Immature natural killer cell (primary cell): ENCODE measurements at regions not wholly inside any gene's neighbourhood (a gene's known extent, or its start where the extent isn't known, plus 50 kb on each side); places are given as distances from the start of the nearest gene placed in this dataset.
"Not testable (repeated sequence)": the region's sequence is repeated elsewhere in the genome, so short reads cannot be mapped to it uniquely, and the experiment has no call there.

Experiments used
- DNase-seq, 3 donors: peaks; one replicate each; pipeline ENCODE4 v3.0.0; 2022; ENCODE audit warnings: mixed read lengths in 1 of 3
- H3K27ac Mint-ChIP-seq, 6 donors: one replicate each; pipeline ENCODE4 v1.8.0; 2020; ENCODE audit warnings: mixed read lengths in 6 of 6, mild to moderate bottlenecking in 5 of 6, inconsistent platforms in 4 of 6, moderate library complexity in 3 of 6
- H3K27me3 Mint-ChIP-seq, 3 donors: one replicate each; pipeline ENCODE4 v1.8.0; 2020 to 2021; ENCODE audit warnings: low read depth in 3 of 3, mild to moderate bottlenecking in 3 of 3, mixed read lengths in 3 of 3, moderate library complexity in 3 of 3, inconsistent platforms in 1 of 3
- H3K36me3 Mint-ChIP-seq, 3 donors: one replicate each; pipeline ENCODE4 v1.8.0; 2020; ENCODE audit warnings: mixed read lengths in 3 of 3, inconsistent platforms in 2 of 3, mild to moderate bottlenecking in 2 of 3
- H3K4me1 Mint-ChIP-seq, 2 donors: one replicate each; pipeline ENCODE4 v1.8.0; 2020; ENCODE audit warnings: inconsistent platforms in 2 of 2, mild to moderate bottlenecking in 2 of 2, mixed read lengths in 2 of 2, moderate library complexity in 1 of 2
- H3K4me3 Mint-ChIP-seq, 5 donors: one replicate each; pipeline ENCODE4 v1.8.0; 2020; ENCODE audit warnings: mild to moderate bottlenecking in 5 of 5, mixed read lengths in 5 of 5, inconsistent platforms in 3 of 5, moderate library complexity in 3 of 5
- H3K9me3 Mint-ChIP-seq, 6 donors: one replicate each; pipeline ENCODE4 v1.8.0; 2020; ENCODE audit warnings: mild to moderate bottlenecking in 6 of 6, mixed read lengths in 6 of 6, inconsistent platforms in 4 of 6, moderate library complexity in 3 of 6

DNA sequence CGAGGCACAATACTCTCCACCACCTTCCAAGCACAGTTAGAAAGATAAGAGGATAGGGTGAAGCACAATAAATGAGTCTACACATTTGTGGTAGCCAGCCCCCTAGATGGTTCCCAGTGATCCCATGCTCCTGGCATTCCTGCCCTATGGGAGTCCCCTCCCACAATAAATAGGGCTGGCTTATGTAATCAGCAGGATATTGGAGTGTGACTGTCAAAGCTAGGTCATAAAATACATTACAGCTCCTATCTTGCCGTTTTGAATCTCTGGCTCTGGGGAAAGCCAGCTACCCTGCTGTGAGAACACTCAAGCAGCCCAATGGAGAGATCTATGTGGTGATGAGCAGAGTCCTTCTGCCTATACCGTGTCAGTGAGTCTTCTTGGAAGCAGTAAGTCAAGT lies 198.7 kb upstream of the NOCT start:
- Mint-ChIP-seq H3K4me3 (no peak overlapping the region), H3K27me3 (peaks cover 2 to 6% (median 2%) of the 10 kb centered on the region in 3 donors), H3K4me1 (no peaks in the 10 kb centered on the region), H3K36me3 (no peaks in the 10 kb centered on the region), H3K9me3 (peaks cover 0 to 6% (median 3%) of the 10 kb centered on the region in 6 donors), H3K27ac (no peak overlapping the region)
- DNase-seq: no peak

DNA sequence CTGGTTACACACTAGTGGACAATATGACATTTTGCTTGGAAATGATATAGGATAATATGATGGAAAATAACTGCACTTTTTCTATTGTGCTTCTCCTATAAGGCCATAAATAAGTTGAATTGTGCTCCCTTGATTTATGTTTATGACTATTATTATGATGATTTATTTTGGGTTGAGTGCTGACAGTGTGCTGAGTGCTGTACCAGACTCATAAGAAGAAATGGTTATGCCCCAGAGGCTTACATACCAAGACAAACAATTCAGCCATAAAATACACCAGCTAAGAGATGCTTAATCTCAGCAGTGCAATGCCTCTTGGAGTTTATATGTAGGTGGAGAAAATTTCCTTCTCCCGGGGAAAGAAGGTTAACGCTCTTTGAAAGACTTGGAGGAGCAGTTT lies 199.8 kb upstream of the NOCT start:
- peaks cover 2 to 6% (median 2%) of the 10 kb centered on the region in 3 donors for H3K27me3 Mint-ChIP-seq

DNA sequence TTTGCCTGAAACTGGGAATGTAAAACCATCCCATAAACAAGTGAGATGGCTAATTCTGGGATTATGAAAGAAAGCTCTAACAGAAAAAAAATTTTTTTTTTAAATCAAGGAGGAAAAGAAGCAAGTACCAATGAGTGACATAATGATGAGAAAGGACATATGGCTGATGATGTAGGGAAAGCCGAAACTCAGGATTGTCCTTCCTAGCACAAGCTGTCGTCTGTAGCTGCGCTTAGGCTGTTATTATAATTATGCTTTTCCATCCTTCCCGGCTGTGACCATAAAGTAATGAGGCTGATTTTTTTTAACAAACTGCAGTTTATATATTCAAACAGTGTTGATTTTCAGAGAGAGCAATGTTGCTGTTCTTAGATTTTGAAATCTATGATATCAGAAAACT lies 209.8 kb upstream of the NOCT start:
- Mint-ChIP-seq H3K36me3 (no peaks in the 10 kb centered on the region), H3K27ac (no peak overlapping the region), H3K27me3 (peaks cover 0 to 3% (median 0%) of the 10 kb centered on the region in 3 donors), H3K4me3 (no peak overlapping the region), H3K9me3 (peaks cover 0 to 4% (median 0%) of the 10 kb centered on the region in 6 donors), H3K4me1 (no peaks in the 10 kb centered on the region)
- no peak for DNase-seq

More for the DNA sequence above, 199.8 kb upstream of the NOCT start:
- no peaks in the 10 kb centered on the region for H3K36me3 Mint-ChIP-seq
- H3K27ac Mint-ChIP-seq: no peak overlapping the region
- H3K4me1 Mint-ChIP-seq: no peaks in the 10 kb centered on the region
- H3K9me3 Mint-ChIP-seq: peaks cover 0 to 6% (median 3%) of the 10 kb centered on the region in 6 donors
- no peak for DNase-seq
- no peak overlapping the region for H3K4me3 Mint-ChIP-seq

DNA sequence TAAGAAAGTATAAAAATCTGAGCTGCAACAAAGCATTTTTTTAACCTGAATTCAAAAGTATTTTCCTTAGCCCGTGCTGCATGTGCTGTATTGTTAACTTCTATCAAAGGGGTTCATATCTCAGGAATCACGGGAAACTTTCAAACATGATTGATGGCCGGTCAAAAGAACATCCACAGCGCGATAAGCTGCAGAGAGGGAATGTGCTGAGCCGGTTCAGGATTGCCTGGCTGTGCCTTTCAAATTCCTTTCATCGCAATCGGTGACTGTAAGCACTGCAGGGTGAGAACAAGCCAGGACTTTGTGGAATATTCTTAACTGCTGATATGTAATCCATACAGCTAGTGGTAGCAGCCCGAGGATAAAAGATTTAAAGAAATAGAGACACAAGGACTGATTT lies 210.9 kb upstream of the NOCT start:
- DNase-seq: no peak
- H3K27me3 Mint-ChIP-seq: peaks cover 0 to 3% (median 0%) of the 10 kb centered on the region in 3 donors
- H3K36me3 Mint-ChIP-seq: no peaks in the 10 kb centered on the region

DNA sequence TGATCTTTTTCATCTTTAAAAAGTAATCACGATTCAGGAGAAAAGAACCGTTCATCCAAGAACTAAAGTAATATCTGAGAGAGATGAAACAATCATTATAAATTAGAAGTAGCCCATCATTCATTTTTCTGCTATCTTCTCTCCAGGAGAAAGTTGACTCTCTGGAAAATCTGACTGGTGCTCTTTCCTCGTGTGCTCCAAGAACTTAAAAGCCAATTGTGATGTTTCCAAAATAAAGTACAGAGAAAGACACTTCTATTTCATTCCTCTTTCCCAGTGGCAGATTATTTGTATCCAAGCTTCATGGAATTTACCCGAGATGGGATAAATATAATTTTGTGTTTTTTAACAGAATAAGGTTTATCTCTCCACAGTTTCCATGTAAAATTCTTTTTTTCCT lies 212.5 kb upstream of the NOCT start:
- Mint-ChIP-seq H3K27me3 (peaks cover 0 to 3% (median 1%) of the 10 kb centered on the region in 3 donors), H3K4me1 (no peaks in the 10 kb centered on the region), H3K4me3 (no peak overlapping the region), H3K27ac (no peak overlapping the region), H3K9me3 (peaks cover 0 to 7% (median 2%) of the 10 kb centered on the region in 6 donors), H3K36me3 (no peaks in the 10 kb centered on the region)
- no peak for DNase-seq

More for the DNA sequence above, 210.9 kb upstream of the NOCT start:
- Mint-ChIP-seq H3K9me3 (peaks cover 0 to 6% (median 2%) of the 10 kb centered on the region in 6 donors), H3K27ac (no peak overlapping the region), H3K4me1 (no peaks in the 10 kb centered on the region), H3K4me3 (no peak overlapping the region)

DNA sequence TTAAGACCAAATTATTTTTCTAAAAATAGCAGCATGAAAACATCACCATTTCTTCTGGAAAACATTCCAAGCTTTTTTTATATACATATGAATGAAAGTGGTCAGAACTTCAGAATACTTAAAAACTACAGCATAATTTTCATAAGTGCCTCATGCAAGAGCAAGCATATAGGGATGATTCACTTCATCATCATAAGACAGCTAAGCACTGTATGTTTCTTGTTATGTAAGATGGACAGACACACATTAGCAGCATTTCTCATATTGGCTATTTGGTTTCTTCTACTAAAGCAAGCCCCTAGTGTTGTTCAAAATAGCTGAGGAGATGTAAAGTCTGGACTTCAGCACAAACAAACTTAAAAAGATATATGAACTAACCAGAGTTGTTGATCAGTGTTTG lies 213.1 kb upstream of the NOCT start:
- Mint-ChIP-seq H3K4me3 (no peak overlapping the region), H3K4me1 (no peaks in the 10 kb centered on the region), H3K27me3 (peaks cover 0 to 3% (median 1%) of the 10 kb centered on the region in 3 donors), H3K9me3 (peaks cover 0 to 7% (median 2%) of the 10 kb centered on the region in 6 donors), H3K36me3 (no peaks in the 10 kb centered on the region), H3K27ac (no peak overlapping the region)
- DNase-seq: no peak

DNA sequence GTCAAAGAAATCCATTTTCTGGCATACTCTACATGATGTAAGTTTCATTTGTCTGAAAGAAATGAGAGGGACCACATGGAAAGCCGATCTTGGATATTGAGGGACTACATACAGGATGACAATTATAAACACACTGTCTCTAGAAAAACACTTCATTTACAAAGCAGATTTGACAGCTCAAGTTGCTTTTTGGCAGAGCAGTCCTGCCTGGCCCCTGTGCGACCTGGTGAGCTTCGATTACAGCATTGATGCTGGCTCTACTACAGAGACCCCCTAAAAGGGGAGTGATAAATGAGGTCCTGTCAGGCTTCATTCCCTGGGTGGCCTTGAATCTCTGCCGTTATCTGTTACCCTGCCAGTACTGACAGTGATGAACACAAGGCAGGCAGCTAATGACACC lies 215.2 kb upstream of the NOCT start:
- peaks cover 0 to 3% (median 1%) of the 10 kb centered on the region in 3 donors for H3K27me3 Mint-ChIP-seq
- H3K9me3 Mint-ChIP-seq: peaks cover 0 to 11% (median 5%) of the 10 kb centered on the region in 6 donors
- H3K4me3 Mint-ChIP-seq: no peak overlapping the region
- no peak for DNase-seq
- no peaks in the 10 kb centered on the region for H3K4me1 Mint-ChIP-seq
- H3K36me3 Mint-ChIP-seq: no peaks in the 10 kb centered on the region
- no peak overlapping the region for H3K27ac Mint-ChIP-seq

DNA sequence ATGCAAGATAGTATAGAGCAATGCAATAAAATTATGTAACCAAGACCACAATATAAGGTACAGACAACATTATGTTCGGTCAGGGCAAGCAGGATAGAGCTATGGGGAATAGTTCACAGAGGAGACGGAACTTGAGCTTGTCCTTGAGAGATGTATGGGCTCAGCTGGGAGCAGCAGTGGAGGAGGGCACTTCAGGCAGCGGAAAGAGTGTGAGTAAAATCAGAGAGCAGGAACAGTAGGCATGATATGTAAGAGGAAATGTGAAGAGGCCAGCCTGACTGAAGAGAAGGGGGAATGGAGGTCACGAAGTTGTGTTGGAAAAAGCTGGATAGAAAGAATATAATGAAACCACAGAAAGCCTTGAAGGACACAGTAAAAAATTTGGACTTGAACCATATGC lies 217.2 kb upstream of the NOCT start:
- H3K4me1 Mint-ChIP-seq: no peaks in the 10 kb centered on the region
- no peaks in the 10 kb centered on the region for H3K36me3 Mint-ChIP-seq
- H3K9me3 Mint-ChIP-seq: peaks cover 0 to 11% (median 5%) of the 10 kb centered on the region in 6 donors
- no peak for DNase-seq
- H3K4me3 Mint-ChIP-seq: no peak overlapping the region
- H3K27ac Mint-ChIP-seq: no peak overlapping the region
- peaks cover 0 to 3% (median 3%) of the 10 kb centered on the region in 3 donors for H3K27me3 Mint-ChIP-seq

DNA sequence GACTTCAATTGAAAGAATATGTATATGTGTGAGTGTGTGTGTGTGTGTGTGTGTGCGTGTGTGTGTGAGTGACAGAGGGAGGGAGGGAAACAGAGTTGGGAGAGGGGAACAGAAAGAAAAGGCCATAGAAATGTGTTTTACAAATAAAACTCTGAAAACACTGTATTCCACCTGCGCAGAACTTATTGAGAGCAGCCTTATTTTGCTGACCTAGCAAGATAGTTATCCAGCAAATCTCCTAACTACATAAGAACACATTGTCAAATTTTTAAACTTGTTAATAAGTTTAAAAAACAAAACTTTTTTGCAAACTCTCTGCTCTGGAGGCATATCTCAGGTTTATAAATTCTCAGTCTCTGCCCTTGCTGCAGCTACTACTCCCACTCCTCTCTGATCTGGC lies 217.9 kb upstream of the NOCT start:
- no peaks in the 10 kb centered on the region for H3K4me1 Mint-ChIP-seq
- H3K9me3 Mint-ChIP-seq: peaks cover 0 to 11% (median 5%) of the 10 kb centered on the region in 6 donors
- H3K27me3 Mint-ChIP-seq: peaks cover 0 to 3% (median 3%) of the 10 kb centered on the region in 3 donors
- no peak overlapping the region for H3K4me3 Mint-ChIP-seq
- no peaks in the 10 kb centered on the region for H3K36me3 Mint-ChIP-seq
- DNase-seq: no peak
- no peak overlapping the region for H3K27ac Mint-ChIP-seq

DNA sequence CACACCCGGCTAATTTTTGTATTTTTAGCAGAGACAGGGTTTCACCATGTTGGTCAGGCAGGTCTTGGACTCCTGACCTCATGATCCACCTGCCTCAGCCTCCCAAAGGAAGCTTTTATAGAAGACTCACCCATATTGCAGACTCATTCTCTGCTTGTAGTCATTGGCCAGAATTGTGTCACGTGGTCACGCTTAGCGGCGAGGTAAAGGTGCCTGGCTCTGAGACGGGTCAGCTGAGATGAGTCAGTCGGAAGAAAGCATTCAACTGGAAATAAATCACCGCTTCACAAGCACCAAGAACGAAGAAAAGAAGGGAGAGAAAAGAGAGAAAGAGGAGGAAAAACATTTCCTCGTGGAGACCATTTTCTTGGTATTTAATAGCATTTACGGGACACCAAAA lies 218.8 kb upstream of the NOCT start:
- no peak overlapping the region for H3K4me3 Mint-ChIP-seq
- no peak for DNase-seq
- H3K9me3 Mint-ChIP-seq: peaks cover 0 to 12% (median 5%) of the 10 kb centered on the region in 6 donors
- H3K27me3 Mint-ChIP-seq: peaks cover 0 to 3% (median 3%) of the 10 kb centered on the region in 3 donors
- H3K27ac Mint-ChIP-seq: no peak overlapping the region
- no peaks in the 10 kb centered on the region for H3K36me3 Mint-ChIP-seq
- no peaks in the 10 kb centered on the region for H3K4me1 Mint-ChIP-seq

DNA sequence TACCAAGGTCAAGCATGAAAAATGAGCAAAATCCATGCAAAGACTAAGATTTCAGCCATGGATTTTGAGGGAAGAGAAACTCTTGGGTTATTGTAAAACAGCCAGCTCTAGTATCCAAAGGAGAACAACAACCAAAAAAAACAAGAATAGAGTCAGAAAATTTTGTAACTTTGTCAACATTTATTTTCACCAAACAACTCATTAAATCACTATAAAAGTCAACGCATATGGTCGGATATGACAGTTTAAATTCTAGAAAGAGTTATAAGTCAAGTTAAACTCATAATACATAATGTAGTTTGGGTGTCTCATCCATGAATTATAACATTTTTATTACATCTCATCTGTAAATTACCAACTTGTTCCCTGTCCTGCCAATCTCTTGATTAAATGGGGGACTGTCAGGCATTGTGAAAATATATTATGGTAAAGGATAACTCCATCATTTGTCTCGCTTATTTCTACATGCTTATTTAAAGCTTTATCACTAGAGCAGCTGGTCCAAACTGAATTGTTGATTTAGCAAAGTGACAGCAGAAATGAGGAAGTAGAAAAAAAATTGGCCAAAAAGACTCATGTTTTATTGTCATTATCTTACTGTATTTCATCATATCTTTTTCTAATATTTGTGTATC lies 224.8 kb upstream of the NOCT start:
- no peaks in the 10 kb centered on the region for H3K4me1 Mint-ChIP-seq
- H3K9me3 Mint-ChIP-seq: peaks cover 0 to 12% (median 3%) of the 10 kb centered on the region in 6 donors
- no peaks in the 10 kb centered on the region for H3K36me3 Mint-ChIP-seq
- no peak overlapping the region for H3K27ac Mint-ChIP-seq
- peaks cover 3 to 5% (median 4%) of the 10 kb centered on the region in 3 donors for H3K27me3 Mint-ChIP-seq
- H3K4me3 Mint-ChIP-seq: no peak overlapping the region
- DNase-seq: no peak

DNA sequence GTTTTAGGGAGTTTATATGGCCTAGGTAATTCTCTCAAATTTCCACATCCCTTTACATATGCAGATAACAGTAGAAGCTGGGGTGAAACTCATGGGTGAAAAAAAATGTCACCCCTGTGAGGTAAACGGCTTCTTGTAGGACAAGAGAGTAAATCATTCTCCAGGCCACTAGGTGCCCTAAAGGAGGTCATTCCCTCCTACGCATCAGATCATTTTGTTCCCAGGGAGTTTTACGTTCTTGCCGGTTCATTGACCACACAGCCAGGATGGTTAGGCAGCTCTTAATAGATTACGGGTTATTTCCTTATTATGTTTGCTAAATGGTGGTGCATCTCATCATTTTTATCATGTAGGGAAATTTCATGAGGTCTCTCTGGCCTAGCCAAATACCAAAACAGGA lies 225.8 kb upstream of the NOCT start:
- H3K27ac Mint-ChIP-seq: no peak overlapping the region
- no peak overlapping the region for H3K4me3 Mint-ChIP-seq
- H3K4me1 Mint-ChIP-seq: no peaks in the 10 kb centered on the region
- peaks cover 0 to 5% (median 4%) of the 10 kb centered on the region in 3 donors for H3K27me3 Mint-ChIP-seq
- no peaks in the 10 kb centered on the region for H3K36me3 Mint-ChIP-seq
- DNase-seq: no peak
- peaks cover 0 to 7% (median 2%) of the 10 kb centered on the region in 6 donors for H3K9me3 Mint-ChIP-seq

DNA sequence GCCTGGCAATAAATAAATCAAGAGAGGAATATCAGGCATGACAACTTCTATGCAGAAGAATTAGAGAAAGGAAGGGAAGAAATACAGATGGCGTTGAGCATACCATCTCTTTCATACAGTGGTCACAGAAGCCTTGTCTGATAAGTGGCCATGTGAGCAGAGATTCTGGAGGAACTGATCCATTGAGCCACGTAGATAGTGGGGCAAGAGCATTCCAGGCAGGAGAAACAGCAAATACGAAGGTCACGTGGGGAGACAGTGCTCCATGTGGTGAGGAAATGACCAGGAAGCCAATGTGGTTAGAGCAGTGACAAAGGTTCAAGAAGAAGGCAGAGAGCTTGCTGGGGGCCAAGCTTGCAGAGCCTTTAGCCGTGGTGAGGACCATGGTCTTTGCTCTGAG lies 226.7 kb upstream of the NOCT start:
- Mint-ChIP-seq H3K36me3 (no peaks in the 10 kb centered on the region), H3K4me3 (no peak overlapping the region), H3K27ac (no peak overlapping the region), H3K9me3 (peaks cover 0 to 7% (median 4%) of the 10 kb centered on the region in 6 donors), H3K4me1 (no peaks in the 10 kb centered on the region), H3K27me3 (peaks cover 0 to 5% (median 3%) of the 10 kb centered on the region in 3 donors)
- no peak for DNase-seq

DNA sequence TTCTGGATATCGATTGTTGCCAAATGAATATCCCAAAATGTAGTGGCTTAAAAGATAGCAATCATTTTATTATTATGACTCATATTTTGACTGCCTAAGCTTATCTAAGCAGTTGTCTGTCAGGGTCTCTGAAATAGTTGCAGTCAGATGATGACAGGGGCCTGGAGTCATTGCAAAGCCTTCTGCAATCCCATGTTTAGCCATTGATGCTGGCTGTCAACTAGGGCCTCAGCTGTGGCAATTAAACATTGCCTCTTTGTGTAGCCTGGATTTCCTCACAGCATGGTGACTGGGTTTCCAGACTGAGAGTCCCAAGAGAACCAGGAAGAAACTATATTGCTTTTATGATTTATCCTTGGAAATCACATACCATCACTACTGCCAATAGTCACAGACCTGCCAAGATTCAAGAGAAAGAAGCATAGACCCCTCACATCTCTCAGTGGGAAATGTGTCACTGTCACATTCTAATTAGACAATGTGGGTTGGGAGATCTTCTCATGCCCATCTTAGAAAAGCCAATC lies 227.3 kb upstream of the NOCT start:
- H3K4me1 Mint-ChIP-seq: no peaks in the 10 kb centered on the region
- no peak for DNase-seq
- peaks cover 0 to 8% (median 5%) of the 10 kb centered on the region in 6 donors for H3K9me3 Mint-ChIP-seq
- no peak overlapping the region for H3K4me3 Mint-ChIP-seq
- no peaks in the 10 kb centered on the region for H3K36me3 Mint-ChIP-seq
- H3K27ac Mint-ChIP-seq: no peak overlapping the region
- peaks cover 0 to 5% (median 2%) of the 10 kb centered on the region in 3 donors for H3K27me3 Mint-ChIP-seq

DNA sequence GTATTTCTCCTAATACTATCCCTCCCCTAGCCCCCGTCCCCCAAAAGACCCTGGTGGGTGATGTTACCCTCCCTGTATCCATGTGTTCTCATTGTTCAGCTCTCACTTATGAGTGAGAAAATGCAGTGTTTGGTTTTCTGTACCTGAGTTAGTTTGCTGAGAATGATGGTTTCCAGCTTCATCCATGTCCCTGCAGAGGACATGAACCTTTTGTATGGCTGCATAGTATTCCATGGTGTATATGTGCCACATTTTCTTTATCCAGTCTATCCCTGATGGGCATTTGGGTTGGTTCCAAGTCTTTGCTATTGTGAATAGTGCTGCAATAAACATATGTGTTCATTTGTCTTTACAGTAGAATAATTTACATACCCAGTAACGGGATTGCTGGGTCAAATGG lies 235.8 kb upstream of the NOCT start:
- H3K9me3 Mint-ChIP-seq: peaks cover 3 to 14% (median 8%) of the 10 kb centered on the region in 6 donors
- H3K27me3 Mint-ChIP-seq, DNase-seq, H3K27ac Mint-ChIP-seq, H3K36me3 Mint-ChIP-seq, H3K4me3 Mint-ChIP-seq, H3K4me1 Mint-ChIP-seq: not testable (repeated sequence)
